Activated T-cell treated with anti-CD3 and anti-CD28 coated beads, Interleukin-2, amount 50 U/mL, for 48 hours (primary cell): ENCODE measurements at regions not wholly inside any gene's neighbourhood (a gene's known extent, or its start where the extent isn't known, plus 50 kb on each side); places are given as distances from the start of the nearest gene placed in this dataset.
"Not testable (repeated sequence)": the region's sequence is repeated elsewhere in the genome, so short reads cannot be mapped to it uniquely, and the experiment has no call there.

Experiments
- DNase-seq, 2 experiments: peaks; one replicate each; pipeline ENCODE4 v3.0.0-alpha.2; 2020

DNA sequence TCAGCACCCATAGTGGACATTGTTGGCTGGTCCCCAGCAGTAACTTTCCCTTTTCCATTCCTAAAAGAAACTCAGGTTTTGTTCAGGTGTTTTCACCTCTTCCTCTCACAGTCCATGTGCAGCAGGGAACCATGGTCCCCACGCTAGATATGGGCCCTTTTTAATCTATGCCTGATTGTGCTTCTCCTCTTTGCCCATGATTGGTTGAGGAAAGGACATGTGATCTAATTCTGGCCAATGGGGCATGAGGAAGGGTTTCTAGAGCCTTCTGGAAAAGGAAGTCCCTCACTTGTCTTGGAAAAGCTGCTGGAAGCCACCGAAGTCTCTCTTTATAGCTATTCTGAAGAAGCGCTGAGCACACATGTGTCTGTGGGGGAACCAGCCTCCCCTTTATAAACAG lies 330.7 kb downstream of the ACTR3B start:
- no peak for DNase-seq

GRCh38 chr7:153090764-153091163 lies 331.2 kb downstream of the ACTR3B start:
- no peak for DNase-seq

- DNase-seq: no peak
Observed at GRCh38 chr7:153091477-153091876, 331.9 kb downstream of the ACTR3B start.

DNA sequence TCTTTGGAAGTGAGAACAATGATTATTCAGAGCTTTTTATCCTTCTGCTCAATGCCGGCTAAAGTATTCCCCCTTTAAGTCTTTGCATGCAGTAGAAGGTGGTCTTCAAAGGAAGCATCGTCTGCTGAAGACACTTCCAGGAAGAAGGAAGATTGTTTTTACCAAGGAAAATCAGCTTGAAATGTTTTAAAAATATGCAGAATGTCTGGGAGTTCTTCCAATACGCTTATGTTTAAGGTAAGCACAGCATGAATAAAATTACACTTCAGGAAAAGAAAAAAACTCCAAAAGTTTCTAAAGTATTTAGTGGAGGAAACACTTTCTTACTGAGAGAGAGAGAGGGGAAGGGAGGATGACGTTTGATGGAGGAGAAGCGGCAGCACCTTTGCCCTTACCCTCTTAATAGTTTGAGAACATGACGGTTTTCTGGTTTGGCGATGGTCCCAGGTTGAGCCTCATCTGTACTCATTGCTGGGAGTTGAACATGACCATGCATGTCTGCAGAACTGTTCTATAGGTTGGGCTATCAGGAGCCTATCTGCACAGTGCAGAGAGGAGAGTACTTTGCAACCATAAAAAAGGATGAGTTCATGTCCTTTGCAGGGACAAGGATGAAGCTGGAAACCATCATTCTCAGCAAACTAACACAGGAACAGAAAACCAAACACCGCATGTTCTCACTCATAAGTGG lies 338.1 kb downstream of the ACTR3B start:
- DNase-seq: no peak

GRCh38 chr7:153099235-153099634 lies 339.7 kb downstream of the ACTR3B start:
- DNase-seq: no peak

- DNase-seq: no peak
Observed at GRCh38 chr7:153100691-153101237, 341.2 kb downstream of the ACTR3B start.

GRCh38 chr7:153103202-153103601 lies 343.6 kb downstream of the ACTR3B start:
- DNase-seq: no peak

DNA sequence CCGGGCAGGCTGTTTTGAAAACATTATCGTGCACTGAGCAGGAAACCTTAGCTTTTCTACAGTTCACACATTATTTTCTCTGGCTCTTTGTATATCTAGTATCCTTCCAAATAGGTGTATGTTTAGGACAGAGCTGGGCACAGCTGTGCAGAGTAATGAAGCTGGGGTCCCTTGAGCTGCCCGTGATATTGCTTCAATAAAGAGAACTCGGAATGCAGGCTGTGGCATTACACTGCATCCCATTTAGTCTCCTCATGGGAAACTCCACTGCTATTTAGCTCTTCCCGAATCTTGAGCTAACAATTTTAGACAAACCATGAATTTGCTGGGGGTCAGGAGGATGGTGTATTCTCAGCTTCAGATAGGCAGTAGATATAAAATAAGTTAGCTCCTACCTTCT lies 348.3 kb downstream of the ACTR3B start:
- DNase-seq: no peak

DNA sequence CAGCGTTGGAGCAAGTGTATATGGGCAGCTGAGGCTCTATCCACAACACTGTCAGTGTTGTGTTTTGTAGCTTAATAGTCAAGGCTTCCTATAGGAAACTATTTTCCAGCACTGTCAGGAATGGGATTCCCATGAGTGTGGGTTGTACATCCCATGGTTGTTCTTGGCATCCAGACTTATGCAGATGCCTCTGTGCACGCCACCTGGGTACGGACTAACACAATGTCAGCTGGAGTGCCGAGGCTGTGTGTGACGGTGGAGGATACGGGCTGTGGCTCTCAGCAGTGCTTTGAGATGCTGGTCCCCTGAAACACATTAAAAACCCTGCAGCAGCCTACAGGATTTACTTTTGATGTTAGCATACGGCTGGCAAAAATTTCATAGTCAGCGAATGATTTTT lies 350.0 kb downstream of the ACTR3B start:
- no peak for DNase-seq

DNA sequence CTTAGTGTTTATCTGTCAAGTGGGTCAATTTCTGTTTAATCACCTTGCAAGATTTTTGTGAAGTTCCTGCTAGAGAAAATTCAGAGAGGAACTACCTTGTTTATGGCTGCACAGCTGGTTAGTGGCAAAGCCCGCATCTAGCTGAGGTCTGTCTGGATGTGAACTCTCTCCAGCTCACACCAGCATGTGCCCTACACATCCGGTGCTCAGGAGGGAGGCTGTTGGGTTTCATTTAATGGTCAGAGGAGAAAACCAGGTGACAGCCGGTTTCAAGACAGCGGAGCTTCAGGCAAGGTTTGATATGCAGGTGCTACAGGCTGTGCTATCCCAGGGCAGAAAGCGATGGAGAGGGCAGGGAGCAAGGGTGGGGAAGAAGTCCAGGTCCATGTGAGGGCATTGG lies 351.1 kb downstream of the ACTR3B start:
- DNase-seq: no peak

DNA sequence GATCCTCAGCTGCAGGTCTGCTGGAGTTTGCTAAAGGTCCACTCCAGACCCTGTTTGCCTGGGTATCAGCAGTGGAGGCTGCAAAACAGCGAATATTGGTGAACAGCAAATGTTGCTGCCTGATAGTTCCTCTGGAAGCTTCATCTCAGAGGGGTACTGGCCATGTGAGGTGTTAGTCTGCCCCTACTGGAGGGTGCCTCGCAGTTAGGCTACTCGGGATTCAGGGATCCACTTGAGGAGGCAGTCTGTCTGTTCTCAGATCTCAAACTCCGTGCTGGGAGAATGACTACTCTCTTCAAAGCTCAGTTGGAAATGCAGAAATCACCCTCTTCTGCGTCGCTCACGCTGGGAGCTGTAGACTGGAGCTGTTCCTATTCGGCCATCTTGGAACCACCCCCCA lies 362.7 kb downstream of the ACTR3B start:
- DNase-seq: not testable (repeated sequence)

DNA sequence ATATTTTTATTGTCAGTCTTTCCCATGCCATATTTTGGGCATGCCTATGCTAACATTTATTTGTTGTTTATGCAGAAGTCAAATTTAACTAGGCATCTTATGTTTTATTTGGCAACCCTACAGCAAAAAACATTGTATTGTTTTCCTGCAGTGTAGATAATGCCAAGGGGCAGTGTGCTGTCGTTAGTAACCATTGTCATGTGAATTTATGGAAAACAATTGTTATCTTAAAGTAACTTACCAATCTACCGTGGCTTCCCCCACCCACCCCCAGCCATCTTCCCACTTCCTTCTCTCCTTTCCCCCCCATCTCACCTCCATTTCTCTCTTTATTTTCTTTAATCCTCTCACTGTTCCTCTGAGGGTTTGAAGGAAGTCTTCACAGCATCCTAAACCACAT lies 370.5 kb downstream of the ACTR3B start:
- DNase-seq: no peak

GRCh38 chr7:153151766-153152165 lies 392.2 kb downstream of the ACTR3B start:
- no peak for DNase-seq

- no peak for DNase-seq
Observed at GRCh38 chr7:153152801-153153422, 393.4 kb downstream of the ACTR3B start.

DNA sequence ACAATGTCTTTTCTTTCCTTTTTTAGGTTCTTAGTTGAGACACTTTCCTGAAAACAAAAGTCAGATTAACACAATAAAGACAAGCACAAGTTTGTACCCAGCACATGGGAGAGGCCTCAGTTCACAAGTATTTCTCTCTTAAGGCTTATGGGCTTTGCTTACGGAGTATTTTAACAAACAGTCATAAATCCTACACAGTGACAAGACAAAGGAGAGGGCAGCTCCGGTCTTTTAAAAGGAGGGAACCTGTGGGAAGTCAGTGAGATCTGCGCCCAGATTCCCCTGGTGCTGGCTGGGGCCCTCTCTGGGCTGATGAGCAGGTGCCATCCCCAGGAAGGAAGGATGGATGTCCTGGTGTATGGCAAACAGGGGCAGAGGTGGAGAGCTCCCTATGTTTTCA lies 398.6 kb downstream of the ACTR3B start:
- DNase-seq: no peak

- no peak for DNase-seq
Observed at GRCh38 chr7:153170287-153170686, 410.7 kb downstream of the ACTR3B start.

- DNase-seq: no peak
Observed at GRCh38 chr7:153185936-153186335, 426.4 kb downstream of the ACTR3B start.

GRCh38 chr7:153188161-153188560 lies 428.6 kb downstream of the ACTR3B start:
- DNase-seq: no peak

GRCh38 chr7:153188630-153189029 lies 429.1 kb downstream of the ACTR3B start:
- no peak for DNase-seq

DNA sequence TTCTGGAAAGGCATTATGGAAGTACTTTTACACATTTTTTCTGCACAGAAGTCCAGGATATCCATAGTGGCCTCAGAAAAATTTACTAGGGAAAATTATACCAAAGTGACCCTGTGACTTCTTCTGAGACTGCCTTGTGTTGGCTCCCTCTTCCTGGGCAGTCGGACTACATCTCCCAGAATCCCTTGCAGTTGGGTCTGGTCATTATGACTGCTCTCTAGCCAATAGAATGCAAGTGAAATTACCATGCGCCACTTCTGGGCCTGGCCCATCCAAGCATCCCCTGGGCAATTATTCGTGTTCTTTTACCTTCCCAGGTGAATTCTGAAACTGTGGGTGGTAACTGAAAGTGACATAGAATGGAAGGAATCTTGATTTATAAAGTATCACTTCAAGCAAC lies 430.9 kb downstream of the ACTR3B start:
- DNase-seq: no peak

DNA sequence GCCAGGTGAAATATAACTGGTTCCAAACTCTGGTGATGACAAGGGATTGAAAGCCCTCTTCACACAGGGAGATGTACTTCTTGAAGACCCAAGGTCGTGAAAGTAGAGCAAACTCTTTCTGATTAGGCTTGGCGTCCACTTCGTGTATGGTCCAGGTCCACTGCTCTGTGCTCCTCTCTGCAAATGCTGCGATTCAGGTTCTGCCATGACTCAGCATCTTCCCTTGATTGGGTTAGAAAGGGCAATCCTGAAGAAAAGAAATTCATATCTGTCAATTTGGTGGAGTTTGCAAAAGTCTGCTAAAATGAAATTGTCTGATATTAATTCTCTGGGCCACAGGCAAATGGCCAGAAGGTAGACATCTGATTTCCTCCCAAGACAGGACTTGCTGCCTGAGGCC lies 431.4 kb downstream of the ACTR3B start:
- no peak for DNase-seq

DNA sequence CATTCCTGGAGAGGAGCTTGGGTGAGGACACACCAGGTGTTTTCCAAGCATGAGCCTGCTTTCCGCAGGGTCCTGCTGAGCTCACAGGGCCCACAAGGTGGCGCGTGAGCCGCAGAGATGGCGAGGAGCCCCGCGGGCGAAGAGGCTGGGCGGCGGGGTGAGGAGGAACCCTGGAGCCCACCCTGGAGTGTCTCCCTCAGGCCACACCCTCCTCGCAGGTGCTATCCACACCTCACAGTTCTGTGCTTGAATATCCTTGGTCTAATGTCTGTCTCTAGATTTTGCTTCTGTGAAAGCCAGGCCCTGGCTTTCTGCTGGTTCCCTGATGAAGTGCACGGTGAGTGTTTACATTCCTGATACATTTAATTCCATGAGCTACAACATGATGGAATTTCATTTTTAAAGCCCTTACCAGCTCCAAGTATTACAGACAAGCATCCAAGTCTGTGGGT lies 433.6 kb downstream of the ACTR3B start:
- peak; percentile 18 to 21 for DNase-seq

GRCh38 chr7:153217032-153217431 lies 457.5 kb downstream of the ACTR3B start:
- no peak for DNase-seq

DNA sequence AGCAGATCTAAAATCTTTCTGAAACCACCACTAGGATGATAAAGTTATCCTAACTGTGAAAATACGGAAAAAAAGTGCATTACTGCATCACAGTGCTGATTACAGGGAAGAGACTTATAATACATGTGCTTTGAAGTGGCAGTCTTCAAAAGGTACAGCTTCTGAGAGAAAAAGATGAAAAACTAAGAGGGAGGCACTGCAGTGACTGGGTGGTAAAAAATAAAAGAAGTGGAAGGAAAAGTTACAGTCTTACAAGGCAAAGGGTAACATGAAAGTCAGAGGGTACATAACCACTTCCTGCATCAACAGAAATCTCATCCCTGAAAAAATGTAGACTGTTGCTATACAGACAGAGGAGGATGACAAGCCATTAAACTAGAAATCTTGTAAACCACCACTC lies 465.3 kb downstream of the ACTR3B start:
- no peak for DNase-seq

DNA sequence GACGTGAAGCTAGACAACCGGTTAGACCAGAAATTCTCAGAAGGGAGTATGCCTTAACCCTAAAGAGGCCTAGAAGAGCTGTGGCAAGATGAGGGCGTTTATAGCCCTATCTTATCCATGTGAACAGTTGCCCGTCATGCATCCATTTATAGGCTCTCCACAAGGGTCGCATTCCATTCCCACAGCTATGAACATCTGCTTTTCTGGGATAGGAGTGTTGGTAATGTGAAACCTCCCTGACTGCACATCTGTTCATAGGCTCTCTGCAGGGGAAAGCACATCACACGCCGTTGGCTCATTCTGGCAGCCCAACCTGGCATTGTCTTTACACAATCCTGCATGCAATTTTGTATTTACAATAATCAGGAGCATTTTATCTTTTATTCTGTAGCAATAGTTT lies 485.6 kb downstream of the ACTR3B start:
- DNase-seq: not testable (repeated sequence)
